Activated effector memory CD4-positive, alpha-beta T cell treated with Interleukin-2 at 50 U/mL for 16 hours (primary cell): ENCODE measurements at regions not wholly inside any gene's neighbourhood (a gene's known extent, or its start where the extent isn't known, plus 50 kb on each side); places are given as distances from the start of the nearest gene placed in this dataset.
"Not testable (repeated sequence)": the region's sequence is repeated elsewhere in the genome, so short reads cannot be mapped to it uniquely, and the experiment has no call there.

Experiments used
- DNase-seq: peaks from one replicate; pipeline ENCODE4 v3.0.0-alpha.2; 2020

- DNase-seq, result no peak
These were observed 199.5 kb downstream of the TBC1D2B start for GRCh38 chr15:77877869-77878577.

DNA sequence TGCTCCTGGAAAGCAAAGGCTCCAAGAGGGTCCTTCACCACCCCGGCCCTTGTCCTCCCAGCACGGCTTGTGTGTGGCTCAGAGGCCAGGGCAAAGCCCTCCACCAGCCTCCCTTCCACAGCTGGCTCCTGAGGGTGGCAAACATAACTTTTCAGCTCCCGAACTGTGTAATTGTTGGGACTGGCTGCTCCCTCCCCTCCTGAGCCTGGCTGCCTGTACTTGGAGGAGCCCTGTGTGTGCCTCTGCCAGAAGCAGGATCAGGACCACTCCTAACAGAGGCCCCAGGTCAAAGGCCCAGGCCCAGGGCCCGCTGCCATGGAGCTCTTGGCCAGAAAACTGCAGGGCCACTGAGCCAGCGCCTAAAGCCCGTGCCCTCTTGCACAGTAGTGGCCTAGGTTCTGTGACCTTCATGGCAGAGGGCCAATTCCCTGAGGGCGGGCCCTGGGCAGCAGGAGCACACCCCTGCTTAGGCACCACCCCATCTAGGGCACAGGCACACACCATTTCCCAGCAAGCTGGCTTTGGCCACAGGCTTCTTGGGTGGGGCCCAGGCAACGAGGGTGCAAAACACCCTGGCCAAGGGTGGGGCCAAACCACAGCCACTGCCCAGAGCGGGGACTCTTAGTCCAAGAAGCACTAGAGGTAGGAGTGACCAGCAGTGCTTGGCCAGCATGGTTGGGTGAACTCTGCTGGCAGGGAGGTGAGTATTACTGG lies 201.2 kb downstream of the TBC1D2B start:
- not testable (repeated sequence) for DNase-seq

GRCh38 chr15:77875066-77875721 lies 202.3 kb downstream of the TBC1D2B start:
- DNase-seq, result not testable (repeated sequence)

DNA sequence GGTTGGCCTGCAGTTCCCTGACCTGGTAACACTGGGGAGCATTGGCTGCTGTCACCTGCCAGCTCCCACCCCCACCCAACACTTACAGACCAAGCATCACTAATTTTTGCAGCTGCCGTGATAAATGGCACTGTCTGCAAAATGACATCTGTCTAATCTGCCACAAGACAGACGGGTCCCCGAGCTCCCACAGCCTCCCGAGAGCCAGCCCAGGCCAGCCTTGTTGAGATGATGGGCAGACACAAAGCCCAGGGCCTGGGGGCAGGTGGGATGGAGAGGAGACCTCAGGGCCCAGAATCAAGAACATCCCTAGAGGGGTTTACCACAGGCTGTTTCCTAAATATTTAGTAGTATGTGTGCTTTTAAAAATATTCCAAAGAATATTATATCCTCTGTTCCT lies 203.4 kb downstream of the TBC1D2B start:
- no peak for DNase-seq

DNA sequence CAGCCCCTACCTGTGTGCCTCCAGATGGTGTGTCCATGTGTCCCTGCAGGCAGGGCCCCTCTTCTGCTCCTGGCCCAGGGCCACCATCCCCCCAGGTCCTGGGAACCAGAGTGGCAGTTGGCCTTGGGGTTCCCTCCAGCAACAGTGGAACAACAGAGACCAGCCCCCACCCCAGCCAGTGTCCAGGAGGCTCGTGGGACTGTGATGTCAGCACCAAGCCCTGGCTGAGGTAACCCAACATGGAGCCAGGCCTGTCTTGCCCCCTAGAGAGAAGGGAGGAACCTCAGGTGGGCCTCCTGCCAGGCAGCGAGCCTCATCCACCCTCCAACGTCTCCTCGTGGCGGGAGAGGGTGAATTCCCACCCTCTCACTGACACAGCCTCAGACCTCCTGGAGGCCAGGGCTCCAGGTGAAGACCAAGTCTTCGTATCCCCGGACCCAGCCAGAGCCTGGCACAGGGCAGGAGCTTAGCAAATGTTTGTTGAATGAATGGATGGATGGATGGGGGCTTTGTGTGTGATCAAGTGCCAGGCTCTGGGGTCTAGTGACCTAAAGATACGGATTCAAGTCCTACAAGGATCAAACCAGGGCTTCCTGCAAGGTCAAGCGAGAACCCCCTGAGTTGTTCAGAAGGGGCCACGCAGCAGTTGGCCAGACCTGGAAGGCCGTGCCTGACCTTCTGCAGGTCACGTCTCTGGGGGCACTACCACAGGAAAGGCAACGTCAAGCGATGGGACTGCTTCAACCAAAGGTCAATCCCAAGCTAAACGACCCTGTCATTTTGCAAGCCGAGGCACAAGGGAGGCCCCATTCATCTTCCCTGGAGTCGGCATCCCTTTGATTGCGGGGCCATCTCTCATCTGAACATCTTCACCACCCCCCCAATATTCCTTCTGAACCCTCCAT lies 204.7 kb downstream of the TBC1D2B start:
- not testable (repeated sequence) for DNase-seq

- no peak for DNase-seq
These were observed 205.6 kb downstream of the TBC1D2B start for GRCh38 chr15:77871852-77872371.

GRCh38 chr15:77870195-77871065 lies 207.1 kb downstream of the TBC1D2B start:
- DNase-seq, result peak; percentile 7

DNA sequence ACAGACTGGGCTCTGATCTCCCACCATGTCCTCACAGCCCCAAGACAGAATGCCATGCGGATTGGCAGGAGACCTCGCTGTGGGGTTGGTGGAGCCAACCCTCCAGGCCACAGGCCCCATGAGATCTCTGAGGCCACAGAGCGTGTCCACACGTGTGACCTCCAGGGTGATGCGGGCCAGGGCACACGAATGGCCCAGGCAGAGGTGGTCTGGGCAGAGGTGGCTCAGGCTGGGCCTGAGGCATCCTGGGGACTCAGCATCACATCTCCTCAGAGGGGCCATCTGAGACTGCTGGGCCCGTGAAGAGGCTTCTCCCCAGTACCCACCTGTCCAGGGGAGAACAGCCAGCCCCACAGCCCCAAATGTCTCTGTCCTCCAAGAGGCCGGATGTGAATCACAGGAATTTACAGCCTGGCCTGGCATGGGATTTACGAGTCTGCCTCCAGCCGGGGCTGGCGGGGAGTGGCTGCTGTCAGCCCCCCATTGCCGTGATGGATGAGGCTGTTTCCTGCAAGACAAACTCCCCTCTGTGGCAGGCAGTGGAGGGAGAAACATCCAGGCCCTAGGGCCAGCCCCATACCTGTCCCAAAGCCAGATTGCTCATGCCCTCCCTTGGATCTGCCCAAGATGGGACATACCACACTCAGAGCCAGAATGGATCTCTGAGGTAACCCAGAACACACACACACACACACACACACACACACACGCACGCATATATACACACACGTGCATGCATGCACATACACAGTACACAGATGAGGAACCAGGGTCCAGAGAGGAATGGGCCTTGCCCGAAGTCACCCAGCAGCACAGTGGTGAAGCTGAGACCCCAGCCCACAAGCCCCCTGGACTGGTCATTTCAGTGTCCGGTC lies 208.3 kb downstream of the TBC1D2B start:
- DNase-seq, result no peak

DNA sequence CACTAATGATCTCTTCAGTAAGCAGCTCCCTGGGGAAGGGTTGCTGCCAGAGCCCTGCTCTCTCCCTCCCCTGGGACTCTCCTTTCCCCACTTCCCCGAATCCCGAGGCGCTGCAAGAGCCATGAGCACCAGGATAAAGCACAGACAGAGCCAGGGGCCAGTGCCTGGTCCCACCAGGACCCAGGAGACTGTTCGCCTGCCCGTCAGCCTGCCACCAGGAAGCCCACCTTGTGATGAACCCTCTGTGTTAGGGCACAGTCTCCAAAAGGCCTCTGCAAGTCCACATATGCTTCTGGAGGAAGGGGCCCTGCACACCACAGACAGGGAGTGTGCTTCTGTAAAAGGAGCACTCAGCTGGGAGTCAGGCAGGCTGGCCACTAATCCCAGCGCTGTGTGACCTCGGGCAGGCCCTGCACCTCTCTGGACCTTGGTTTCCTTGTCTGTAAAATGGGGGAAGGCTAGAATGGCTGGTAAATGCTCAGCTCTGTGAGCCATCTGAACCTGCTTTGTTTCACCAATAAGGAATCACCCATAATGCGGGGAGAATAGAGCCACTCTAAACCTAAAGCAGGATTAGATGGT lies 209.4 kb downstream of the TBC1D2B start:
- DNase-seq, result not testable (repeated sequence)

DNA sequence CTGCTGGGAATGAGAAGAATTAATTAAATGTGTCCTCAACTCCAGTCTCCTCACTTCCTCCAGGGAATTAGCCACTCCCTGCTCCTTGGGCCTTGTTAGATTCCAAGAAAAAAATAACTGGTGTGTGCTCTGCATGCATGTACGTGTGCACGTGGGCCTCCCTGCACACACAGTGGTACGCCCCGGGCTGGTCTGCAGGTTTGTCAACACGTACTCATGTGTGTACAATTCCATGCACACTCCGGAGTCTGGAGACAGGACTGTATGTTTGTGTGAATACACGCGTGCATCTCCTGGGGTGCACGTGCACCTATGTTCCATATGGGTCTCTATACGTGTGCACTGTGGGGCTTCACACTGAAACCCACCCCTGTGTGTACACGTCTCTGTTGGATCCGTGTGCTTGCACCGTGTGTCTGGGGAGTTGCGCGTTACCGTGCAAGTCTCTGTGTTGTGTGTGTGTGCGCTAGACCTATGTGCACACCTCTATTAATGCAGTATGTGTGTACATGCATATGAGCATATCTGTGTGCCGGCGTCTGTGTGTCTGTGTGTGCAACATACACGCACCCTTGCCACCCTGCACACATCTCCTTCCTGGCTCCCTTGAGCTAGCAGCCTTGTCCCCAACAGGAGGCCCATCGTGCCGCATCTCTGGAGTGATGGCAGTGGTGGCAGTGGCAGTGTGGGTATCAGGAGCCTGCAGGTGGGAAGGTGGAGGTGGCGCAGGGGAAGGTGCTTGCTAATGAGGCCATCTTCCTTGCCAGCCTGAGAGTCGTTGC lies 210.1 kb downstream of the TBC1D2B start:
- DNase-seq, result no peak

DNA sequence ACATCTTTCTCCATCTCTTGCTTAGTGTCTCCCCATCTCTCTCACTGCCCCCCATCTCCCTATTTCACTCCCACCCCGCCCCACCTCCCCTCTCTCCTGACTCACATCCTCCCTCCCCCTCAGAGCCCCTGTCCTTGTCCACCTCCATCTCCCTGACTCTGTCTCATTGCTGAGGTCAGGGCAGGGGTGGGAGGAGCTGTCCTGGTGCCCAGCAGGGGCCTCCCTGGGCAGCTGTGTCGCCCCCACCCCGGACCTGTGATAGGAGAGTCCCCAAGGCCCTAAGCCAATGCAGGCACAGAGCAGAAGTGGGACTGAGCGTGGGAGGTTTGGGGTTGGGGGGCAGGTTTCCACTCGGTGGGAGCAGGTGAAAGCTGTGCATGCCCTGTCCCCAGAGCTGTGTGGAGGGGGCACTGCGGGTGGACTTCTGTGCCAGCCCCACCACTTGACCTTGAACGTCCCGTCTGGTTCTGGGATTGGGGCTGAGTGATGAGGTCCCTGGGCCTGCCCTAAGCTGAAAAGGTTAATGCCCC lies 210.8 kb downstream of the TBC1D2B start:
- DNase-seq, result no peak

DNA sequence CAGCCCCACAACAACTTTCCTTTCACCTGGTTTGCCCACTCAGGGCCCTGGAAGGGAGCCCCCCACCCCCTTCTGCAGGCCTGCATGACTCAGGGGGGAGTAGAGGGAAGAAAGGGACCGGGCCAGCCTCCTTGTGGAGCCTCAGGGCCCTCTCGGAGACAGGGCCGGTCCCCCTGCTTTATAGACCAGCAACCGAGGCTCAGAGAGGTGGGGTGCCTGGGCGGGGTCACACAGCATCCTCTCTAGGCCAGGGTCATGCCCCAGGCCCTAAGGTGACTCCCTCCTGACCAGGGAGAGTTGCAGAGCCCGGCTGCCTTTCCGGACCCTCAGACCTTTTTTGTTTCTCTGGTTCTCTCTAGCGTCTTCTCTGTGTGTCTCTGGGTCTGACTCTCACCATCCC lies 211.3 kb downstream of the TBC1D2B start:
- no peak for DNase-seq

DNA sequence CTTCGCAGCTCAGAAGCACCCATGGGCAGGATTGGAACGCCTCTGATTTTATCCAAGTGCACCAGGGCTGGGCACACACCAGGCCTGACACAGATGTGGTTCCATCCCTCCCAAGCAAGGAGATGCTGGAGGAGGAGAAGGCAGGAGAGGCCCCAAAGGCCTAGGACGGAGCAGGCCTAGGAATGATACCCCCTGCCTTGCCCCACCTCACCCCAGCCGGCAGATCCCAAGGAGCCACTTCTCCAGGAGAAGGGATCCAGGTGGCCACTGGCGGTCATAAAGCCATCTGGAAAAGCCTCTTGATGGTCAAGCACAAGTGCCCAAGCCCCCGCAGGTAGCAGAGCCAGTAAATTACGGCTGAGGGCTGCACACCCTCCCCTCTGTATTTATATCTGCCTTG lies 211.8 kb downstream of the TBC1D2B start:
- no peak for DNase-seq

- no peak for DNase-seq
These were observed 212.4 kb downstream of the TBC1D2B start for GRCh38 chr15:77865106-77865610.

DNA sequence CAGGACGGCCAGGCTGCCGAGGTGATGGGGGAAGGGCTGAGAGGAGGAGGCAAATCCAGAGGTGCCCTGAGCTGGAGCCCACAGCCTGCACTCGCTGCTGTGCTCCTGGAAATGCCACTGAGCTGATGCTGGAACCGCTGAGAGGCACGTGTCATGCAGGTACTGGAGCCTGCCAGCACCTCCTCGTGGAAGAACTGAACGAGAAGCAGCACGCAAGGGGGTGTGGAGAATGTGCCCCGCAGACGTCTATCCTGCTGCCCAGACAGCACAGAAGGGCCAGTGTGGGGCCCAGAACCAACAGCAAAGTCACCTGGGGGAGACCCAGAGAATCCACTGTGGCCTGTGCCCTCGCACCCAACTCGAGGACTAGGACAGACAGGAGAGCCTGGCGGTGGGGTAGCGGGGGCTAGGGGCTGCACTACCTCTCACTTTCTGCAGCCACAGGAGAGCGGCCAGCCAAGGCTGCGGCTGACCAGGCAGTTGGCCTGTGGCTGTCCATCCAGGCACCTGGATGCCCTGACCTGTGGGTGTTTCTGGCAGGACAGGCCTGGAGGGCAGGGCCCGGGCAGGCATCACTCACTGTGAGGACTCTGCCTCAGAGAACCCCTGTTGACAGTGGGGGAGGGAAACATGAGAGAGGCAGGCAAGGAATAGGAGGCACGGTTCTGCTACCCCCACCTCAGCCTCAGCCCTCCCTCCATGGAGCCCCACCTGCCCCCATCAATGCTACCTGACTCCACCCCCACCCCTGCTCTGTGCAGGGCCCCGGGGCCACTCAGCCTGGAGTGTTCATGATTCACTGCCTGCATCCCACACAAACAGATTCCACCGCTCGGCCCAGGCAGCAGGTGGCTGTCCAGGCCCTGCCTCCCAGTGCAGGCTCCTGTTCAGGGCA lies 213.1 kb downstream of the TBC1D2B start:
- no peak for DNase-seq

GRCh38 chr15:77863491-77864105 lies 213.9 kb downstream of the TBC1D2B start:
- DNase-seq, result no peak

DNA sequence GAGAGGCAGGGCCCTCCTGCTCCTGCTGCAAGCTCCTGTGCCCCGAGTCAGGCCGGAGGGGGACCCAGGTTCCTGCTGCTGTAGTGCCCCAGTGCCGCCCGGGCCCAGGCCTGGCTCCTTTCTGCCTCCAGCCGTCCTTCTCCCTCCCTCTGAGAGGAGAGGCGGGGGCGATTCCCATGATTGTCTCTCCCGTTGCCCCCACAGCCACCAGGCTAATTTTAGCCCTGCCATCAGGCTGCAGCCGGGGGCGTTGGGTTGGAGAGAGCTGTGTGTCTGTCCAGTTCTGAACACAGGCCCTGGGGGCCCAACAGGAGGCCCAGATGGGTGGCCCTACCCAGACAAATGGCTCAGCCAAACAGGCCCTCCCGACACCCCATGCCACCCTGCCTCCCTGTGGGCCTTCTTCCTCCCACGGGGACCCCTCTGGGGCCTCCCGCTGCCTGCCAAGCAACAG lies 214.8 kb downstream of the TBC1D2B start:
- DNase-seq, result no peak
